ENCODE measurements at regions not wholly inside any gene's neighbourhood (a gene's known extent, or its start where the extent isn't known, plus 50 kb on each side); places are given as distances from the start of the nearest gene placed in this dataset.

DNA sequence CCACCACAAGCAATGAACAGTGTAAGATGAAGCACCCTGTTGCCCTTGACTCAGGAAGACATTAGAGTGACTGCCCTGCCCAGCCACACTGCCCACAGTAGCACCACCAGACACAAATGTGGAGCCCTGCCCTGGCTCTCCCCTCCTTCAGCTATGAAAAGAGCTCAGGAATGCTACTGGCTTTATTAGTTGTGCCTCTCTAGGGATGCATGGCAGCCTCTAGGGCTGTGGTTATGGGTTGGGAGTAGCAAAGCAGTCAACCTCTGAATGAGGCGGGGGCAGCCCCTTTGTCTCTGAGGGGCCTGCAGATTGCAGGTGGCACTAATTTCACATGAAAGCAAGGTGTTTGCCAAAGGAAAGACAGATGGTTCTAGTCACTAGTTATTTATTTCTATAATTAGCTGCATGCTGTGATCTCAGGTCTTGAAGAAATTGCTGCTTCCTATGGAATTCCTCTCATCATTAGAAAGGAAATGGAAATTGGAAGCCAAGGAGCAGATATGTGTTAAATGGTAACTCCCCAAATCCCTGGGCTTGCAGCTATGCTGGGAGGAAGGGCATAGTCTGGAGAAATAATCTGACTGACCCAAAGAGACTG lies 259.4 kb downstream of the TLR4 start:
- TF ChIP-seq ESRRA (IDR thresholded peaks at IDR 0.05; ENCODE audit: borderline replicate concordance, low read length) (no peak), KDM1A (IDR thresholded peaks at IDR 0.05; ENCODE audit: low read depth) (no peak)
- TF ChIP-seq, protein P1, sequence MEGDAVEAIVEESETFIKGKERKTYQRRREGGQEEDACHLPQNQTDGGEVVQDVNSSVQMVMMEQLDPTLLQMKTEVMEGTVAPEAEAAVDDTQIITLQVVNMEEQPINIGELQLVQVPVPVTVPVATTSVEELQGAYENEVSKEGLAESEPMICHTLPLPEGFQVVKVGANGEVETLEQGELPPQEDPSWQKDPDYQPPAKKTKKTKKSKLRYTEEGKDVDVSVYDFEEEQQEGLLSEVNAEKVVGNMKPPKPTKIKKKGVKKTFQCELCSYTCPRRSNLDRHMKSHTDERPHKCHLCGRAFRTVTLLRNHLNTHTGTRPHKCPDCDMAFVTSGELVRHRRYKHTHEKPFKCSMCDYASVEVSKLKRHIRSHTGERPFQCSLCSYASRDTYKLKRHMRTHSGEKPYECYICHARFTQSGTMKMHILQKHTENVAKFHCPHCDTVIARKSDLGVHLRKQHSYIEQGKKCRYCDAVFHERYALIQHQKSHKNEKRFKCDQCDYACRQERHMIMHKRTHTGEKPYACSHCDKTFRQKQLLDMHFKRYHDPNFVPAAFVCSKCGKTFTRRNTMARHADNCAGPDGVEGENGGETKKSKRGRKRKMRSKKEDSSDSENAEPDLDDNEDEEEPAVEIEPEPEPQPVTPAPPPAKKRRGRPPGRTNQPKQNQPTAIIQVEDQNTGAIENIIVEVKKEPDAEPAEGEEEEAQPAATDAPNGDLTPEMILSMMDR (IDR thresholded peaks at IDR 0.05), result no peak
- TF ChIP-seq, protein P2, sequence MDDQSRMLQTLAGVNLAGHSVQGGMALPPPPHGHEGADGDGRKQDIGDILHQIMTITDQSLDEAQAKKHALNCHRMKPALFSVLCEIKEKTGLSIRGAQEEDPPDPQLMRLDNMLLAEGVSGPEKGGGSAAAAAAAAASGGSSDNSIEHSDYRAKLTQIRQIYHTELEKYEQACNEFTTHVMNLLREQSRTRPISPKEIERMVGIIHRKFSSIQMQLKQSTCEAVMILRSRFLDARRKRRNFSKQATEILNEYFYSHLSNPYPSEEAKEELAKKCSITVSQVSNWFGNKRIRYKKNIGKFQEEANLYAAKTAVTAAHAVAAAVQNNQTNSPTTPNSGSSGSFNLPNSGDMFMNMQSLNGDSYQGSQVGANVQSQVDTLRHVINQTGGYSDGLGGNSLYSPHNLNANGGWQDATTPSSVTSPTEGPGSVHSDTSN (IDR thresholded peaks at IDR 0.05), result no peak

Measured in A549 (cell line).